ENCODE measurements at regions not wholly inside any gene's neighbourhood (a gene's known extent, or its start where the extent isn't known, plus 50 kb on each side); places are given as distances from the start of the nearest gene placed in this dataset.

GRCh38 chr5:171705036-171705435, 80.6 kb upstream of the SMIM23 start:
- no peaks in the 10 kb centered on the region for H3K27me3 ChIP-seq (replicated peaks in 1 of 4; ENCODE audit: control extremely low read depth in 1 of 4, control insufficient read depth in 3 of 4, insufficient read depth in 4 of 4, low read length in 3 of 4)
- DNase-seq (no peak), ATAC-seq (ENCODE audit: low read depth) (no peak)
- Mint-ChIP-seq H3K27ac (no peak overlapping the region), H3K27me3 (peaks cover 5% of the 10 kb centered on the region), H3K4me3 (no peak overlapping the region), H3K4me1 (no peaks in the 10 kb centered on the region), H3K9me3 (ENCODE audit: insufficient read depth) (no peaks in the 10 kb centered on the region)
- H3K79me2 ChIP-seq (ENCODE audit: control insufficient read depth, insufficient read depth, low read length), result no peaks in the 10 kb centered on the region
- H3K4me2 ChIP-seq (replicated peaks; ENCODE audit: low read depth, low read length, poor library complexity, severe bottlenecking), result no peak overlapping the region
- H2AFZ ChIP-seq (ENCODE audit: insufficient read depth, low read depth, low read length, poor library complexity, severe bottlenecking), result no peak overlapping the region
- intact Hi-C loops (cut with micrococcal nuclease), result no loop called here
- no peaks in the 10 kb centered on the region for H3K4me1 ChIP-seq (ENCODE audit: control insufficient read depth in 2 of 2, insufficient read depth in 2 of 2, low read length in 2 of 2)
- POLR2A ChIA-PET, result no interaction called here
- WGBS (ENCODE audit: insufficient coverage), result 86% methylated on average over 5 of the region's 6 CpGs
- H3K27ac ChIP-seq (ENCODE audit: low read length in 2 of 2), result no peak overlapping the region
- H4K20me1 ChIP-seq (ENCODE audit: control insufficient read depth, insufficient read depth, low read length, poor library complexity, severe bottlenecking), result no peaks in the 10 kb centered on the region
- TF ChIP-seq, protein P1, sequence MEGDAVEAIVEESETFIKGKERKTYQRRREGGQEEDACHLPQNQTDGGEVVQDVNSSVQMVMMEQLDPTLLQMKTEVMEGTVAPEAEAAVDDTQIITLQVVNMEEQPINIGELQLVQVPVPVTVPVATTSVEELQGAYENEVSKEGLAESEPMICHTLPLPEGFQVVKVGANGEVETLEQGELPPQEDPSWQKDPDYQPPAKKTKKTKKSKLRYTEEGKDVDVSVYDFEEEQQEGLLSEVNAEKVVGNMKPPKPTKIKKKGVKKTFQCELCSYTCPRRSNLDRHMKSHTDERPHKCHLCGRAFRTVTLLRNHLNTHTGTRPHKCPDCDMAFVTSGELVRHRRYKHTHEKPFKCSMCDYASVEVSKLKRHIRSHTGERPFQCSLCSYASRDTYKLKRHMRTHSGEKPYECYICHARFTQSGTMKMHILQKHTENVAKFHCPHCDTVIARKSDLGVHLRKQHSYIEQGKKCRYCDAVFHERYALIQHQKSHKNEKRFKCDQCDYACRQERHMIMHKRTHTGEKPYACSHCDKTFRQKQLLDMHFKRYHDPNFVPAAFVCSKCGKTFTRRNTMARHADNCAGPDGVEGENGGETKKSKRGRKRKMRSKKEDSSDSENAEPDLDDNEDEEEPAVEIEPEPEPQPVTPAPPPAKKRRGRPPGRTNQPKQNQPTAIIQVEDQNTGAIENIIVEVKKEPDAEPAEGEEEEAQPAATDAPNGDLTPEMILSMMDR (IDR thresholded peaks at IDR 0.05), result no peak
- no peak for TF ChIP-seq EZH2 (IDR thresholded peaks at IDR 0.05; ENCODE audit: borderline replicate concordance, insufficient read depth, low read depth, low read length, poor library complexity, severe bottlenecking)
- no peaks in the 10 kb centered on the region for H3K9me3 ChIP-seq (ENCODE audit: control extremely low read depth in 1 of 3, control insufficient read depth in 2 of 3, insufficient read depth in 1 of 3, low read length in 2 of 3)
- H3K4me3 ChIP-seq (ENCODE audit: control extremely low read depth in 1 of 5, extremely low read depth in 1 of 5, insufficient read depth in 1 of 5, low read depth in 2 of 5, low read length in 4 of 5), result no peak overlapping the region
- CTCF ChIA-PET, result no interaction called here
- H3K36me3 ChIP-seq (replicated peaks in 1 of 2; ENCODE audit: control extremely low read depth in 1 of 2, control insufficient read depth in 1 of 2, extremely low read depth in 1 of 2, insufficient read depth in 2 of 2, low read length in 1 of 2), result no peaks in the 10 kb centered on the region
- H3K9ac ChIP-seq (ENCODE audit: low read length), result no peak overlapping the region

DNA sequence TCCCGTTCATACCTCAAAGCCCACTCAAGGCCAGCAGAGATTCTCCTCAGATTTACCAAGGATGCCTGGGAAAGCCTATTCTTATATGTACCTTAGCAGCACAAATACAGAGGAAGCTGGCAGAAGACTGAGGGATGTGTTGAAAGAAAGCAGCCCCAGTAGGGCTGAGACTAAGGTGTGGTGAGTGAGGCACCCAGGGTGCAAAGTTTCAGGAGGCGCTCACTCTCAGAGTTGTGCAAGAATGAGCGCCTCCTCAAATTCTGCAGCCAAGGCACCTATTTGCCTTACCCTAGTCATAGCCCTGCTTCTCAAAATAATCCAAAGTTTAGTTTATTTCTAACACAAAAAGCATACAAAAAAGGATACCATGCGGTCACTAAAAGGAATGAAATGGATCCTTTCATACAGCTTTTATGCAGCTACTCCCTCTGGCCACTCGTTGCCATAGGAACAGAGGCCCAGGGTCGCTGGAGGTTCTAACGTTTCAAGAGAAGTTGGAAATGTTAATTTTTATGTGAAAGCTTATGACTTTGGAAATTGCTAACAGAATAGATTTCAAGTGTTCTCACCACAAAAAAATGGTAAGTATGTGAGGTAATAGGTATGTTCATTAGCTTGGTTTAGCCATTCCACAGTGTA, 79.7 kb upstream of the SMIM23 start:
- H3K27ac ChIP-seq (ENCODE audit: low read length in 2 of 2), result no peak overlapping the region
- no peaks in the 10 kb centered on the region for H3K9me3 ChIP-seq (ENCODE audit: control extremely low read depth in 1 of 3, control insufficient read depth in 2 of 3, insufficient read depth in 1 of 3, low read length in 2 of 3)
- no peaks in the 10 kb centered on the region for H3K27me3 ChIP-seq (replicated peaks in 1 of 4; ENCODE audit: control extremely low read depth in 1 of 4, control insufficient read depth in 3 of 4, insufficient read depth in 4 of 4, low read length in 3 of 4)
- H3K9me3 Mint-ChIP-seq (ENCODE audit: insufficient read depth), result no peaks in the 10 kb centered on the region
- H4K20me1 ChIP-seq (ENCODE audit: control insufficient read depth, insufficient read depth, low read length, poor library complexity, severe bottlenecking), result no peaks in the 10 kb centered on the region
- ATAC-seq (ENCODE audit: low read depth) (no peak), DNase-seq (no peak)
- ChIA-PET CTCF (no interaction called here), POLR2A (no interaction called here)
- H3K4me3 ChIP-seq (ENCODE audit: control extremely low read depth in 1 of 5, extremely low read depth in 1 of 5, insufficient read depth in 1 of 5, low read depth in 2 of 5, low read length in 4 of 5), result no peak overlapping the region
- 65% methylated on average over 2 of the region's 7 CpGs for WGBS (ENCODE audit: insufficient coverage)
- no peak overlapping the region for H3K4me3 Mint-ChIP-seq
- H3K36me3 ChIP-seq (replicated peaks in 1 of 2; ENCODE audit: control extremely low read depth in 1 of 2, control insufficient read depth in 1 of 2, extremely low read depth in 1 of 2, insufficient read depth in 2 of 2, low read length in 1 of 2), result no peaks in the 10 kb centered on the region
- no peaks in the 10 kb centered on the region for H3K4me1 Mint-ChIP-seq
- H3K27me3 Mint-ChIP-seq, result peaks cover 5% of the 10 kb centered on the region
- H3K27ac Mint-ChIP-seq, result no peak overlapping the region
- no peak overlapping the region for H3K4me2 ChIP-seq (replicated peaks; ENCODE audit: low read depth, low read length, poor library complexity, severe bottlenecking)
- H3K9ac ChIP-seq (ENCODE audit: low read length), result no peak overlapping the region
- H2AFZ ChIP-seq (ENCODE audit: insufficient read depth, low read depth, low read length, poor library complexity, severe bottlenecking), result no peak overlapping the region
- TF ChIP-seq, protein P1 (IDR thresholded peaks at IDR 0.05), result no peak
- intact Hi-C loops (cut with micrococcal nuclease), result no loop called here
- no peaks in the 10 kb centered on the region for H3K79me2 ChIP-seq (ENCODE audit: control insufficient read depth, insufficient read depth, low read length)
- H3K4me1 ChIP-seq (ENCODE audit: control insufficient read depth in 2 of 2, insufficient read depth in 2 of 2, low read length in 2 of 2), result no peaks in the 10 kb centered on the region
